NCI-H1092 treated with DMSO at 0.1 percent for 48 hours (cell line): ENCODE measurements at regions not wholly inside any gene's neighbourhood (a gene's known extent, or its start where the extent isn't known, plus 50 kb on each side); places are given as distances from the start of the nearest gene placed in this dataset.

Experiments
- DNase-seq: peaks from one replicate; lab custom pipeline; 2025; lab: John Stamatoyannopoulos, UW

DNA sequence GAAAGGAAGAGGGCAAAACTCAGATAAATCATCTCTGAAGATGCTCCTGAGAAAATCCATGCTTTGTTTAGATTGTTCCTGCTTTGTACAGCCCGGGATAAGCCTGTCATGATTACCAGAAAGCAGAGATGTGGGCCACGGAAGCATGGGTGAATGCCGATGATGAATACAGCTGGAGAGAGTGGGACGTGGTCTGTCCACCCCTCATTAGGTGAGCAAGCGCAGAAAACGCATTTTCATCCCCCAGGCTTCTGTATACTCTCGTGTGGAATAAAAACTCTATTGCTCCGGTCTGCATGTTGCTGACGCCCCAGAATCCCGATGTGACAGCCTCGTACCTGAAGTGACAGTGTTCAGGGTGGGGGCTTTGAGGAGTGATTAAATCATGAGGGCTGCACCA lies 52.0 kb upstream of the SALL3 start:
- DNase-seq, result no peak

DNA sequence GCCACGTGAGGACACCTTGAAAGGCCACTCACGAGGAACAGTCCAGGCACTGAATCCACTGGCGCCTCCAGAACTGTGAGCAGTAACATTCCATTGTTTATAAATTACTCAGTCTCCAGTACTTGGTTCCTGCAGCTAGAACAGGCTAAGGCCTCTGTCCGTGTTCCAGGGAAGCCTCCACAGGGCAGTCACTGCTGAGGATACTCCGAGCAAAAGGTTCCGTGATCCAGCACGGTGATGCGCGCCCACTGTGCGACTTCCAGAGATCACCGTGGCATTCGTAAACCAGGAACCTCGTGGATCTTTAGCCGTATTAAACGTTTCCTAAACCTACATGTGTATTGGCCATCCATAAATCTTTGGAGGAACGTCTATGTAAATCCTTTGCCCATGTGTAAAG lies 51.5 kb upstream of the SALL3 start:
- no peak for DNase-seq

- DNase-seq, result no peak
Measured at GRCh38 chr18:78929516-78929915, 50.1 kb upstream of the SALL3 start.
